HUES64 (cell line): ENCODE measurements at regions not wholly inside any gene's neighbourhood (a gene's known extent, or its start where the extent isn't known, plus 50 kb on each side); places are given as distances from the start of the nearest gene placed in this dataset.
"Not testable (repeated sequence)": the region's sequence is repeated elsewhere in the genome, so short reads cannot be mapped to it uniquely, and the experiment has no call there.

ENCODE experiments used
- H3K27ac ChIP-seq: 2 replicates; pipeline ENCODE4 v1.7.0; 2013; ENCODE audit warnings: low read depth, low read length, inconsistent platforms
- H3K27me3 ChIP-seq: 2 replicates; pipeline ENCODE4 v1.6.1; 2013; ENCODE audit warnings: mild to moderate bottlenecking, low read length; ENCODE audit not compliant: insufficient read depth
- H3K36me3 ChIP-seq: 2 replicates; pipeline ENCODE4 v1.6.1; 2013; ENCODE audit warnings: mild to moderate bottlenecking, low read length; ENCODE audit not compliant: insufficient read depth
- H3K4me1 ChIP-seq: 2 replicates; pipeline ENCODE4 v1.6.1; 2013; ENCODE audit warnings: mild to moderate bottlenecking, low read length, moderate library complexity; ENCODE audit not compliant: insufficient read depth
- H3K4me3 ChIP-seq: 2 replicates; pipeline ENCODE4 v1.5.1; 2013; ENCODE audit warnings: mild to moderate bottlenecking, low read length, moderate library complexity
- H3K9ac ChIP-seq: 2 replicates; pipeline ENCODE4 v1.6.1; 2013; ENCODE audit warnings: mild to moderate bottlenecking, low read depth, low read length
- H3K9me3 ChIP-seq: 2 replicates; pipeline ENCODE4 v1.6.1; 2013; ENCODE audit warnings: low read depth, low read length; ENCODE audit not compliant: insufficient read depth
- WGBS: fragments of 150-250, 120-280 bp; methylation state at CpG from one replicate; pipeline ENCODE4 v1.1.7; 2013; ENCODE audit warnings: missing lambda C conversion rate; 5-methylcytosine and 5-hydroxymethylcytosine counted together

- WGBS = 63% methylated on average over 3 of the region's 4 CpGs
- H3K27ac ChIP-seq = peak overlapping the region; percentile 86
Observed at GRCh38 chr6:15894973-15895725, 232.3 kb upstream of the DTNBP1 start.

GRCh38 chr6:15893556-15894253 is 230.9 kb upstream of the DTNBP1 start:
- Histone ChIP-seq H3K27ac (peak overlapping the region; percentile 86), H3K4me3 (no peak overlapping the region; the same call in 1 of the 2 replicates), H3K36me3 (no peaks in the 10 kb centered on the region), H3K4me1 (peaks cover 36% of the 10 kb centered on the region), H3K9ac (peak overlapping the region; percentile 70; the same call in 1 of the 2 replicates), H3K27me3 (no peaks in the 10 kb centered on the region), H3K9me3 (peaks cover 8% of the 10 kb centered on the region; the same call in 1 of the 2 replicates)
- 52% methylated on average over 4 of the region's 5 CpGs for WGBS

More at GRCh38 chr6:15894973-15895725, 232.3 kb upstream of the DTNBP1 start:
- peak overlapping the region; percentile 70 for H3K9ac ChIP-seq
- H3K36me3 ChIP-seq = no peaks in the 10 kb centered on the region
- H3K4me1 ChIP-seq = peaks cover 36% of the 10 kb centered on the region
- no peaks in the 10 kb centered on the region for H3K27me3 ChIP-seq
- H3K4me3 ChIP-seq = peak overlapping the region; percentile 15; the same call in 1 of the 2 replicates
- peaks cover 8% of the 10 kb centered on the region; the same call in 1 of the 2 replicates for H3K9me3 ChIP-seq

- no peak overlapping the region for H3K4me3 ChIP-seq
- no peak overlapping the region for H3K27ac ChIP-seq
- 97% methylated on average over 1 of the region's 1 CpG for WGBS
- no peaks in the 10 kb centered on the region for H3K36me3 ChIP-seq
- H3K27me3 ChIP-seq = no peaks in the 10 kb centered on the region
- H3K9ac ChIP-seq = no peak overlapping the region
- peaks cover 8% of the 10 kb centered on the region; the same call in 1 of the 2 replicates for H3K9me3 ChIP-seq
- peaks cover 31% of the 10 kb centered on the region for H3K4me1 ChIP-seq
Observed at GRCh38 chr6:15892369-15892768, 229.5 kb upstream of the DTNBP1 start.

- Histone ChIP-seq H3K27me3 (no peaks in the 10 kb centered on the region), H3K9ac (no peak overlapping the region), H3K36me3 (no peaks in the 10 kb centered on the region), H3K9me3 (peaks cover 8% of the 10 kb centered on the region; the same call in 1 of the 2 replicates), H3K27ac (no peak overlapping the region), H3K4me1 (peaks cover 4% of the 10 kb centered on the region), H3K4me3 (no peak overlapping the region)
- WGBS = 92% methylated on average over 10 of the region's 10 CpGs
Observed at GRCh38 chr6:15888798-15889772, 226.3 kb upstream of the DTNBP1 start.

- WGBS = 93% methylated on average over 10 of the region's 10 CpGs
- H3K36me3 ChIP-seq = no peaks in the 10 kb centered on the region
- no peaks in the 10 kb centered on the region for H3K4me1 ChIP-seq
- H3K27me3 ChIP-seq = no peaks in the 10 kb centered on the region
- no peak overlapping the region for H3K27ac ChIP-seq
- no peak overlapping the region for H3K4me3 ChIP-seq
- H3K9ac ChIP-seq = no peak overlapping the region
- peaks cover 3% of the 10 kb centered on the region; the same call in 1 of the 2 replicates for H3K9me3 ChIP-seq
Observed at GRCh38 chr6:15887491-15888461, 224.9 kb upstream of the DTNBP1 start.

GRCh38 chr6:15885624-15886023 is 222.8 kb upstream of the DTNBP1 start:
- Histone ChIP-seq H3K4me3 (no peak overlapping the region), H3K9ac (no peak overlapping the region)

GRCh38 chr6:15883593-15883992 is 220.8 kb upstream of the DTNBP1 start:
- WGBS = 95% methylated on average over 7 of the region's 10 CpGs
- H3K9me3 ChIP-seq, H3K4me3 ChIP-seq, H3K27me3 ChIP-seq, H3K4me1 ChIP-seq, H3K36me3 ChIP-seq, H3K27ac ChIP-seq, H3K9ac ChIP-seq: not testable (repeated sequence)

More at GRCh38 chr6:15885624-15886023, 222.8 kb upstream of the DTNBP1 start:
- Histone ChIP-seq H3K4me1 (no peaks in the 10 kb centered on the region), H3K27me3 (no peaks in the 10 kb centered on the region), H3K27ac (no peak overlapping the region), H3K36me3 (no peaks in the 10 kb centered on the region), H3K9me3 (no peaks in the 10 kb centered on the region)
- WGBS = 93% methylated on average over 4 of the region's 5 CpGs

GRCh38 chr6:15882915-15883314 is 220.1 kb upstream of the DTNBP1 start:
- H3K27ac ChIP-seq = no peak overlapping the region
- no peak overlapping the region for H3K4me3 ChIP-seq
- no peaks in the 10 kb centered on the region for H3K9me3 ChIP-seq
- no peaks in the 10 kb centered on the region for H3K36me3 ChIP-seq
- H3K27me3 ChIP-seq = no peaks in the 10 kb centered on the region
- H3K9ac ChIP-seq = no peak overlapping the region
- WGBS = 96% methylated on average over 6 of the region's 6 CpGs
- no peaks in the 10 kb centered on the region for H3K4me1 ChIP-seq

- Histone ChIP-seq H3K4me3 (no peak overlapping the region), H3K9ac (no peak overlapping the region), H3K27me3 (no peaks in the 10 kb centered on the region), H3K9me3 (no peaks in the 10 kb centered on the region), H3K4me1 (no peaks in the 10 kb centered on the region), H3K36me3 (no peaks in the 10 kb centered on the region), H3K27ac (no peak overlapping the region)
- WGBS = 97% methylated on average over 3 of the region's 4 CpGs
Observed at GRCh38 chr6:15882345-15882744, 219.5 kb upstream of the DTNBP1 start.

- Histone ChIP-seq H3K9ac (no peak overlapping the region), H3K4me1 (no peaks in the 10 kb centered on the region), H3K27ac (no peak overlapping the region), H3K9me3 (no peaks in the 10 kb centered on the region), H3K27me3 (no peaks in the 10 kb centered on the region), H3K4me3 (no peak overlapping the region), H3K36me3 (no peaks in the 10 kb centered on the region)
- 96% methylated on average over 3 of the region's 3 CpGs for WGBS
Observed at GRCh38 chr6:15881150-15881549, 218.3 kb upstream of the DTNBP1 start.
